ENCODE measurements at regions not wholly inside any gene's neighbourhood (a gene's known extent, or its start where the extent isn't known, plus 50 kb on each side); places are given as distances from the start of the nearest gene placed in this dataset.
"Not testable (repeated sequence)": the region's sequence is repeated elsewhere in the genome, so short reads cannot be mapped to it uniquely, and the experiment has no call there.

GRCh38 chr13:24985896-24986295, 110.0 kb upstream of the PABPC3 start:
- no peak overlapping the region for H3K4me3 ChIP-seq (ENCODE audit: low read depth, low read length)
- no peak for DNase-seq (ENCODE audit: low read depth)
- no peak for TF ChIP-seq CTCF (IDR thresholded peaks at IDR 0.05; ENCODE audit: low read depth, low read length, missing control alignments)
- in situ Hi-C loops (cut with HindIII; ENCODE audit: low sequenced_read_pairs) = no loop called here

- no peak for TF ChIP-seq CTCF (IDR thresholded peaks at IDR 0.05; ENCODE audit: low read depth, low read length, missing control alignments)
- no peak overlapping the region for H3K4me3 ChIP-seq (ENCODE audit: low read depth, low read length)
- DNase-seq (ENCODE audit: low read depth) = no peak
- in situ Hi-C loops (cut with HindIII; ENCODE audit: low sequenced_read_pairs) = no loop called here
Measured at GRCh38 chr13:24986826-24987225, 109.1 kb upstream of the PABPC3 start.

- in situ Hi-C loops (cut with HindIII; ENCODE audit: low sequenced_read_pairs); H3K4me3 ChIP-seq (ENCODE audit: low read depth, low read length); DNase-seq (ENCODE audit: low read depth): not testable (repeated sequence)
Measured at GRCh38 chr13:24989959-24990358, 106.0 kb upstream of the PABPC3 start.

- H3K4me3 ChIP-seq (ENCODE audit: low read depth, low read length); DNase-seq (ENCODE audit: low read depth); in situ Hi-C loops (cut with HindIII; ENCODE audit: low sequenced_read_pairs): not testable (repeated sequence)
Measured at GRCh38 chr13:24992946-24993345, 103.0 kb upstream of the PABPC3 start.

GRCh38 chr13:24995225-24995804, 100.6 kb upstream of the PABPC3 start:
- peak; percentile 80 for DNase-seq (ENCODE audit: low read depth)
- TF ChIP-seq CTCF (IDR thresholded peaks at IDR 0.05; ENCODE audit: low read depth, low read length, missing control alignments) = peak; percentile 93
- in situ Hi-C loops (cut with HindIII; ENCODE audit: low sequenced_read_pairs) = no loop called here
- H3K4me3 ChIP-seq (ENCODE audit: low read depth, low read length) = no peak overlapping the region

- in situ Hi-C loops (cut with HindIII; ENCODE audit: low sequenced_read_pairs) = no loop called here
- TF ChIP-seq CTCF (IDR thresholded peaks at IDR 0.05; ENCODE audit: low read depth, low read length, missing control alignments) = peak; percentile 68
- no peak overlapping the region for H3K4me3 ChIP-seq (ENCODE audit: low read depth, low read length)
- DNase-seq (ENCODE audit: low read depth) = peak; percentile 16
Measured at GRCh38 chr13:24997367-24997967, 98.5 kb upstream of the PABPC3 start.

GRCh38 chr13:24998433-24998832, 97.5 kb upstream of the PABPC3 start:
- H3K4me3 ChIP-seq (ENCODE audit: low read depth, low read length) = no peak overlapping the region
- no peak for TF ChIP-seq CTCF (IDR thresholded peaks at IDR 0.05; ENCODE audit: low read depth, low read length, missing control alignments)
- in situ Hi-C loops (cut with HindIII; ENCODE audit: low sequenced_read_pairs) = no loop called here
- no peak for DNase-seq (ENCODE audit: low read depth)

Data from astrocyte of the cerebellum (primary cell).